ENCODE measurements at regions not wholly inside any gene's neighbourhood (a gene's known extent, or its start where the extent isn't known, plus 50 kb on each side); places are given as distances from the start of the nearest gene placed in this dataset.

DNA sequence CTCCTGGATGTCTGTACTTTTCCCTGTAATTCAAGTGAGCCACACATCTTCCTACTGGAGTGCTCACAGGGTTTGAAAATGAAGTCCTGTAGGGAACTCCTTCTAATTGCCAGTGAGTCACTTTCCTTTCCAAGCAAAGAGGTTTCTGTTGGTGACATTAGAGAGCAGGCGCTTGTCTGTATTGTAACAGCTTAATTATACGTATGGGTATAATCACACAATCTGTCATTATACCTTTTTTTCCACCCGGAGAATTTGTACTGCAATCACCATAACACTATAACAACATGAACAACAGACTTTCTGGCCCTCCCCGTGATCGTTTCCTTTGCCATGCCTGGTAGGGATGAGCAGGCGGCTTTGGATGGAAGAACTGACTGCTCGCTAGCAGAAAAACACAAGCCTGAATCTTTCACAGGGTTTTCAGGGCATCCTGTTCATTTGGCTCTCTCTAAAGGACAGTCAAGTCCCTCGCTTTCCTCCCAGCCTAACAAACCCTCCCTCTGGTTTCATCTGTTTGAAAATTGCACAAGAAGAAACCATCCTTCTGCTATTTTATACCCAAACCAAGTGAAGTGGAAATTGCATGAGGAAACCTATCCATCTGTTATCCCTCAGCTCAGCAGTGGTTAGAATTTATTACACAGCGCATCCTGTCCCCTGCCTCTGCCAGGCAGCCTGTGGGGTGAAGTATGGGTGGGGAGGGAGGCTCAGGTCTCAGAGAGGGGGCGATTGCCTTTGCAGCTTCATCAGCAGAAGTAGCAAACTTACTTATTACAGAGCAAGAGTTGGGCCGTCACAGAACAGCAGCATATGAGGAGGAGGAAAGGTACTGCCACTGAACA, 307.0 kb upstream of the TLE4 start:
- DNase-seq (ENCODE audit: low read depth): no peak

DNA sequence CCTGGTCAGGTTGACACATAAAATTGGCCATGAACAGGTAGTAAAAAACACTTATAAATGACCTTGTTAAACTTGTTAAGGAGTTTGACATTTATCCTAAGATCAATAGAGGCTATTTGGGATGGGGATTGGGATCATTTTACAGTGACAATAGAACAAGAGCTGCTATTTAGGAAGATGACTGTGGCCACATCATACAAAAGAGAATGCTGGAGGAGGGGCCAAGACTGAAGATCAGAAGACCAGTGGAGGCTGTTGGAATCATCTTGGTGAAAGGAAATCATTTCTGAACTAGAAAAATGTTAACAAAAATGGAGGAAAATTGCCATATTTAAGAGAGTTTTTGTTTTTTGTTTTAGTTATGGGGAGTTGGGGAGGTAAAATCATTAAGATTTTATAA, 304.8 kb upstream of the TLE4 start:
- DNase-seq (ENCODE audit: low read depth): no peak

DNA sequence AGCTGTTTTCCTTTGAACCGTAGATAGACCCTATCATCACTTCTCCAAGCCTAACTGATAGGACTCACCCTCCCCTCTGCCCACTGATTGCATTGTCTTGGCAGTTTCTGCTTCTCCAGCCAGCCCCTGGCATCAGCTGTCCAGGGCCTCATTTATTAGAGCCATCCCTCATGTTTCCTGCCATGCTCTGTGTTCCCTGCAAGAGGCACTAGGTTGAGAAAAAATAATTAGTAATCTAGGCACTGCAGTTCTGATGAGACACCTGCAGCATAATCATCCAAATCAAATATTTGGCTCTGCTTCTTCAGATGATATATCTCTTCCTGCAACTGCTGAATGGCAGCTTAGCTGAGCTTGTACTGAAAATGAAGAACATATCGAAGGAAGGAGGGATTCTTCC, 303.0 kb upstream of the TLE4 start:
- no peak for DNase-seq (ENCODE audit: low read depth)

DNA sequence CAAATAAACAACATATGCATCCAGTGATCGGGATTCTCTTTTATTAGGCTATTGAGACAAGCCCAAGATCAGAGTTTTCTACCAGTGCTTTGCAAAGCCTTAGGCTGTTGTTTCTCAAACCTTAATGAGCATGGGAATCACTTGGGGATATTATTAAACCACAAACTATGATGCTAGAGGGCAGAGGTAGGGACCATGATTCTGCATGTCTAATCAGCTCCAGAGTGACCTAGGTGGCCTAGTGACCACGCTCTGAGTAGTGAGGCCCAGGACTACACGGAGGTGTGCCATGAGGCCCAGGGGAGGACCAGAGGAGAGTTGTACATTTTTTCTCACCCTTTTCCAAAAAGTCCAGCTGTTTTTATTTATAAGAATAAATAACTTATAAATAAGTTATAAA, 298.5 kb upstream of the TLE4 start:
- DNase-seq (ENCODE audit: low read depth): no peak

DNA sequence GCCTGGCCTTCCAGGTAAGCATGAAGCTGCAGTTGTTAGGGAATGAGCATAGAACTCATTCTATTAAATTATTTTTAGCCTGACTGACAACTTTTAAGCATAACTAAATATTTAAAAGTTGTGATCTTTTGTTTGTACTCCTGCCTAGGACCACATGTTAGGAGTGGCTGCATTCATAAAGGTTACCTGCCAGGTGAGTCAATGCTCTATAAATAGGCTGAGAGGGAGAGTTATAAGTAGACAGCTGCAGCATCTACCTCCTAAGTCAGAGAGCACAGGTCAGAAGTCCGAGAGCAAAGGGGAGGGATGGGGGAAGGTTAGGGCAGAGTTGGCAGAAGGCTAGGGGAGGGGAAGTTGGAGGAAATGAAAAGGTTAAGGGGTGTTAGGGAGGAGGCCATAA, 292.4 kb upstream of the TLE4 start:
- DNase-seq (ENCODE audit: low read depth): no peak

DNA sequence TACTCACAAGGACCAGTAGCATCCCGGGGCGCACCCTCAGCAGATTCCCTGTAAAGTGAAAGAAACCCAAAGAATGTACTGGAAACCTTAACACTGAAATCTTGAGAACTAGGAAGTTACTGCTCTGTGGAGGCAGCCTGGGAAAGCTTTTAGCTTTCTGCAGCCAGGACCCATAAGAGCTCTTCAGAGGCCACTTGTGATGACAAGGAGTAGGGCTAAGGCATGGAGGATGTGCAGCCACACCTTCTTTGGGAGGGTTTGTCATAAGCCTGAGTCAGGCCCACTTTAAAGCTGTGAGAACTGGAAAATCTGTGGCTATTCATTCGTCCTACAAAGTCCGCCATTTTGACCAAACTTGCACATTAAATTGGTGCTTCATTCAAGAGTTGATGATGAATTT, 291.1 kb upstream of the TLE4 start:
- no peak for DNase-seq (ENCODE audit: low read depth)

DNA sequence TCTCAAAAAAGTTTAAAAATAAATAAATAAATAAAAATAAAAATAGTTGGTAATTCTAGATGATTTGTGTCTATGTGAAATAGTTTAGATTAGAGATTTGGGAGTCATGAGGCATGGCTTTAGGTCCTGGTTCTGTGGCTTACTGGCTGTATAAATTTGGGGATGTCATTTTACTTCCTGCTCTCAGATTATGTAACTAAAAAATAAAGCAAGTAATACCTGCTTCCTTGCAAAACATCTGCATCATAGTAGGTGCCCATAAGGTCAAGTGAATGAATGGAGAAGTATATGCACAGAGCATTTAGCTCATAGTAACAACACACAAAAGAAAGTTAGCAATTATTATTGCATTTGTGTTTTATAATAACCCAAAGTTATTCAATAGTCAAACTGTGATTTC, 287.7 kb upstream of the TLE4 start:
- DNase-seq (ENCODE audit: low read depth): no peak

DNA sequence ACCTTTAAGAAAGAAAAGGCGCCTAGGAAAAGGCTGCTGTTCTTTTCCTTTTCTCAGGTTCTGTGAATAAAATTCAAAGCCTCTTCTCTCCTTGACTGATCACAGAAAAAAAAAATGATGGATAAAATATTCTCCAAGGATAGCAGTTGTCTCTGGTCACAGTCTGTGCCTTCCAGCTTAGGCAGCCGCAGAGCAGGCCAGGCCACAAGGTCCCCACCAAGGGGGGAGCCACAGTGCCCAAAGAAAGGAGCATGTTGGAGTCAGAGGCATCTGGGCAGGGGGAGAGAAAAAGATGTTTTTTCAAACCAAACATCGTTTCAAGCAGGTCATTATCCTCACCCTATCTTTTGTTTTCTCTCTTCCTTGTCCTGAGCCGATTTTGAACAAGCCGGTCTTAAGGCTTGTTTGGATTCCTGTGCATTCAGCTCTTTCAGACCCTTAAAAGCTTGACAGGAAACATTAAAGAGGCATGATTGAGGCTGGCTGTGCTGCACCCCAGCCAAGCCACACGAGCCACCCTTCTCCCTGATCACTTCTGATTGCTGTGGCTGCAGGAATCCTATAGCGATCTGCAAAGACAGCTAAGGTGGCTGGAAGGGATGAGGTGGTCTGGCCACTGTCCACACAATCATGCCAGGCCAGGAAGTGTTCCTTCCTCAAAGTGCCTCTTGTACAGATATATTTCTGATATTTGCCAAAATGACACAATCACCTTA, 284.6 kb upstream of the TLE4 start:
- DNase-seq (ENCODE audit: low read depth): no peak

DNA sequence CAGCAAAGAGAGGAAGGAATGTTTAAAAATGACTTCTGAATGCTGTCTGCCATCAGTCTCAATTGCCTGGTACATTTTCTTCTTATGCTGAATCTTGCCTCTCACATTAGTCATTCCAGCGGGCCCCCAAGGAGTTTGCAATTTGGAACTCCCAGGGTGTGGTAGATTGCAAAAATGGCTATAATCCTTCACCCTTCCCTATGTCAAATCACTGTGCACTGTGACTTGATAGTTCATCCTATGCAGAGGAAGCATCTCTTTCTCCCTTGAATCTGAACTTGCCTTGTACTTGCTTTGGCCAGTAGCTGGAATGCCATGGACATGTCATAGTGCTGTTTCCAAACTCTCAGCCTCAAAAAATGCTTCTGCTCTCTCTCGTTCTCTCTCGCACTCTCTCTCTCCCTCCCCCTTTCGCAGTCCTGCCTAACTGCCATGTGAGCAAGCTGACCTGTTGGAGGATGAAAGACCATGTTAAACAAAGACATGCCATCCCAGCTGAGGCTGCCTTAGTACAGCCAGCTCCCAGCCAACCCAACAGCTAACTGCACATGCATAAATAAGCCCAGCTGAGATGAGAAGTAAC, 284.0 kb upstream of the TLE4 start:
- no peak for DNase-seq (ENCODE audit: low read depth)

DNA sequence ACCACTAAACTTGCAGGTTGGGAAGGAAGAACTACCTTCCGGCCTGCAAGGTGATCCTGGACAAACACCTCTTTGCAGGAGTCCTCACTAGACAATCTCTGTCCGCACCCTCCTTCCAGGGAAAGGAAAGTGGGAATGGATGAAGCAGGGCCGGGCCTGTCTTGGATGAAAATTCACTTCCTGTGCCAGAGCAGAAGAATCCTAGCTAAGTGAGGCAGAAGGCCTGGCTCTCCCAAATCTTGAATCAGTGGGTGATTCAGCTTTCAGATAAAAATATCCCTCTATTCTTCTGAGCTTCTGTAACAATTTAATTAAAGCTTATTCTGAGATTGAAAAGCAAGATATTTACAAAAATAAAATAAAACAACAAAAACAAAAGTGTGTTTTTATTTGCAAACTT, 281.9 kb upstream of the TLE4 start:
- DNase-seq (ENCODE audit: low read depth): no peak

DNA sequence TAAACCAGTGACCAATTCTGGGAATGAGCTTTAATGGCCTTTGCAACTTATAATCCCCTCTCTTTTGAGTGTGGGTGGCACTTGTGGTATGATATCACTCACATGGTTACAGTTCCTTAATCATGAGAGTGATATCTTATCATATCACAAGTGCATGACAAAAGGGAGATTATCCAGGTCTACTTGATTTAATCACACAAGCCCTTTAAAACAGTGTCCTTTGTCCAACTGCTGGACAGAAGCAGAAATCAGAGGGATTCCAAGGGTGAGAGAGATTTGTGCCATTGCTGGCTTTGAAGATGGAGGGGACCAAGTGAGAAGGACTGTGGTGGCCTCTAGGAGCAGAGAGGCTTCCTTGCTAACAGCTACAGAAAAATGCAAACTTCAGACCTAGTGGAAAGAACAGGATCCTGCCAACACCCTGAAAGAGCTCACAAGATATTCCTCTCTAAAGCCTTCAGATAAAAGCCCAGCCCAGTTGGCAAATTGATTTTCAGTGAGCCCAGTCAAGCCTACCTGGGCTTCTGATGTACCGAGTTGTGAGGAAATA, 279.0 kb upstream of the TLE4 start:
- no peak for DNase-seq (ENCODE audit: low read depth)

DNA sequence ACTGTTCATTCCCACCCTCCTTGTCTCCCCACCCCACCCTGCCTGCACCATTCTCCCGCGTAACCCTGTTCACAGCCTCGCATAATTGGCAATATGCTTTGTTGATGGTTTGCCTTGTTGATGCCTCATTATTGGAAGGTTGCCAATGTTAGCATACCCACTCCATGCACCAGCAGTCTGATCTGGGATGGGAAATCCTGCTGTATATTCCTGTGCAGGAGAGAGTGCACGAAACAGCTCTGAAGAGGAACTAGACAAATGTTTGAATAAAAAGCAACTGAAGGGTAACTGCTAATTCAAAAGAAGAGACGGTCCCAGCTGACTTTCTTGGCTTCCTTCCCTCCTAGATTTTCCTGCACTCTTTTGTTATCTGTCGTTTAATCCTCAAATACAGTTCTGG, 271.7 kb upstream of the TLE4 start:
- no peak for DNase-seq (ENCODE audit: low read depth)

DNA sequence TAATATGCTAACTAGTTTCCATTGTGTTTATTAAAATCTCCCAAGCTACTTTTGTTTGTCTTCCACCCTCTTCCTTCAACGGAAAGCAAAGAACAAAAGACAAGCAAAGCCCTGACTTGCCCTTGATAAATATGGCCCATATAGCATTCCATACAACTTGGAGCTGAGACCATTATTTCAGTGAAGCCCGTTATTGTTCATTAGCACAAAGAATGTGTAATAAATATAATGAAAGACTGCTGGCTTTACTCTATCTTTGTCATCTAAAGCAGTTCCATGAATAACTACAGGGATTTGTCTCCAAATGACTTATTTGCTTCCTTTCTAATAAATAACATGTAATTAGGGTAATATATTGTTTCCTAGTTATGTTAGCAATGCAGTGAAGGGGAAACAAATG, 270.7 kb upstream of the TLE4 start:
- no peak for DNase-seq (ENCODE audit: low read depth)

DNA sequence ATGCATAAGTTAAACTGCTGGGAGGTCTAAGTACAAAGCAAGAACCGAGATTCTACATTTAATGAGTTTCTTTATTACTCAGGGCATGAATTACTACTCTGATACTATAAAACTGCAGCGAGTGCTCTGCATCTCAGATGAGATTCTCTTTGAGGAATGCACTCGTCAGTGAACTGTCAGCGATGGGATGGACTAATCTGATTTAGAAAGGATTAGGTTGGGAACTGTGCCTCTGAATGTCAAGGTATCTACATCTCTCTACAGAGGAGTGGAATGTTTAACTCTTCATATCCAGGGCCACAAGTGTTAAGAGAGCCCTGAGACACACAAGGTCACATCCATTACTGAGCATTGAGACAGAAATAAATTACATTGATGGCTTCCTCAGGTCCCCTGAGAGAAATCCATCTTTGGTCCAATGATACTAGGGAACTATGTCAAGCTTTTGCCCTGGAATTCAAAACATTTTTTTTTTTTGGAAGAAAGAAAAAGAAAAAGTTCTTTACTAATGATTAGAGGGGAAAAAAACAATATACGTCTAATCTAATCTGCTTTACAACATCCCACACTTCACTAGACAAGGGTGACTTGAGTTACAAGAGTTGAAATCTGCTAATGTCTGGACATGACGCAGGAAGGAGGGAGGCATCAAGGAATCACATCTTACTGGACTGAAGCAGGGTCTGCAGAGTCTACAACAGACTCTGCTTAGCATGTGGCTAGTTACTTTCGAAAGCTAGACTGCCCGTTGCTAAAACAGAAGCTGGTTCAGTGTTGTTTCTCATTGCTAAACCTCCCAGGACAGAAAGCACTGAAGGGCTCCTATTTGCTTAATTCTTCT, 270.0 kb upstream of the TLE4 start:
- no peak for DNase-seq (ENCODE audit: low read depth)

DNA sequence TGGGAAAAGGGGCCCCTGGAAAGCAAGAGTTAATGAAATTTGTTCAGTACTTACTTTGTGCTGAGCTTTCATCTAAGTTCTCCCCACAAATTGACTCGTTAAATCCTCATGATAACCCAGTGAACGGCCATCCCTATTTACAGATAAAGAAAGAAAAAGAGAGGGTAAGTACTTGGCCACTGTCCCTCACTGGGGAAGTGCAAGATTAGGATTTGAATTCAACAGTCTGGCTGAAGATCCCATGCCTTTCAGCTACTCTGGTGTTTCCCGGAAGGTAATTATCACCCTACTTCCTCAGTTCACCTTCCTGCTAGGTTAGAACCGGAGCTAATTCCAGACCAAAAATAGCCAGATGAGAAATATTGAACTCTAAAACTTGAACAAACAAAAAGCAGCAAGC, 269.2 kb upstream of the TLE4 start:
- DNase-seq (ENCODE audit: low read depth): no peak

DNA sequence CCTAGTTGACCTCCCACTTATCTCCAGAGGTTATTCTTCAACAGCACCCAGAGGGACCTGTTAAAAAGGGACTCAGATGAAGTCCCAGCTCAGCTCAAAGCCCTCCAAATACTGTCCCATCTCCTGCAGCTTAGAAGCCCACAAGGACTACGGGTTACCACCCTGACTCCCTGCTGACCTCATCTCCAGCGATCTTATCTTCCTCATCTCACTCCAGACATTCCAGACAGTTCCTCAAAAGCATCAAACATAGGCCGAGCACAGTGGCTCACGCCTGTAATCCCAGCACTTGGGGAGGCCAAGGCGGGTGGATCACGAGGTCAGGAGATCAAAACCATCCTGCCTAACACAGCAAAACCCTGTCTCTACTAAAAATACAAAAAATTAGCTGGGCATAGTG, 263.8 kb upstream of the TLE4 start:
- DNase-seq (ENCODE audit: low read depth): no peak

DNA sequence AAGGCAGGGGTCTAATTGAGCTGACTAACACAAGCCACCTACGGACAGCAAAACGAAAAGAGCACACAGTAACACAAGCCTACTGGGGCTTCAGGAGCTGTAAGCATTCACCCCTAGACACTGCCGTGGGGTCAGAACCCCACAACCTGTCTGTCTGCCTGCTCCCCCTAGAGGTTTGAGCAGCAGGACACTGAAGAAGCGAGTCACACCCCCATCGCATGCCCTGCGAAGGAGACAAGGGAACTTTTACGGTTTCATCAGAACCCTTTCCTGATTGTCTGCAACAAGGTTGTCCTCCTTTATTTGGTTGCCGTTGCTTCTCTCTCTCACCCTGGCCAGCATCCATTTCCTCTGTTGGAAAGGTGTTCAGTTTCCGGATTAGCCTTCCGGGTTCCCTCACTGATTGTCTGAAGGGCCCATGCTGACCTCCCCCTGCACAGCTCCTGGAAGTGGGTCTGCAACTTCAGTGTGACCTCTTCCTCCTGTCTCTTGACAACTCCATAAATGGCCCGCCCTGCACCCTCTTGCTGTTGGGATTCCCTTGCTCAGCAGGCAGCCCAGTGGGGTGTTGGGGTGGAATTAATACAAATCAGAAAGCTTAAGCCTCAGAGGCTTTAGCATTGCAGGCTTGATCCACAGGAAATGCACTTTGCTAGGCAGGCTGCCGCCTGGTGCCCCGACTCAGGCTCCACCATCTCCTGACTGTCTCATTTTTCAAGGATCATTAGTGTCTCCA, 258.9 kb upstream of the TLE4 start:
- no peak for DNase-seq (ENCODE audit: low read depth)

DNA sequence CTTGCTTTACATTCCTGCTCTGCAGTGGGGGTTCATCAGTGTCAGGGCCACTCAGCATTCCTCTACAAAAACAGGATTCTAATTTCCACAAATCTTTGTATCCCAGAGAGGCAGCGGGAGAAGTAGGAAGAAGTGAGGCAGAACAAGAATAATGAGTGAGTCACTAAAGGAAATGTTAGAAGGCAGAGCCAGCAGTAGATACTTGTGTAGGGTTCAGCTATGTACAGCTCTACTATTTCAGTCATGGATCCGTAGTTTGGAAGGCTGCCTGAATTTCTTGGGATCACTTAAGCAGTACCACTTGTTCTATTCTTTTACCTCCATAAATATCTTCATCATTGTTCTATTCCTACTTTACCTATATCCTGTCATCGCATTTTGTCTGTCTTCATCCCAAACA, 246.3 kb upstream of the TLE4 start:
- no peak for DNase-seq (ENCODE audit: low read depth)

DNA sequence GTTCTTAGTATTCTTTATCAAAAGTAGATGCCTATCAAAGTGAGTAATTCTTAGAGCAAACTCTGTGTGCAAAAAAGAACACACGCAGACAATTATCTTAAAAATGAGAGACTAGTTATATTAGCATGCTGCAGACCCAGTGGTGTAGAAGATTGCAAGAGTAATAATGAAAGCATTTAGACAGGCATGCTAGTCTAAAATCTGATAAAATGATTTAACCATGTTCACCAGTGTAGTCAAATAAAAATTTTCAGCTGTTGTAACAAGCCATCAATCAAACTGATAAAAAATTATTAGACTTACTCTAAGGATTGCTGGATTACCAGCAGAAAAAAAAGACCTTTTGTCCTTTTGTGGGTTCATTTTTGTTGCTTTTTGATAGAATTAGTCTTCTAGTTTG, 241.9 kb upstream of the TLE4 start:
- DNase-seq (ENCODE audit: low read depth): no peak

DNA sequence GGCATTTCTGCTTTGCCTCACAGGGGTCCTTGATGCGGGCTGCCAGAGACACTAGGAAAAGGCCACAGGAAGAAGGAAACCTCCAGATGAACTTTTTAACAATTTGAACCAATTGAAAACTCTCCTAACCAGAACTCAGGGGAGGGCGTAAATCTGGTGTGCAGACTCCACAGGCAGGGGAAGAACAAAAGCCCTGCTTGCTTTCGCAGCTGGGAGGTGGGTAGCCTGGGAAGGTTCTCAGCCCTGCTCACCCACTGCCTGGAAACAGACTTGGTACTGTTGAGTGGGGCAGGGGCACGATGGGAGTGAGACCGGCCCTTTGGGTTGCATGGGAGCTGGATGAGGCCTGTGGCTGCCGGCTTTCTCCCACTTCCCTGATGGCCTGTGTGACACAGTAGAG, 237.8 kb upstream of the TLE4 start:
- no peak for DNase-seq (ENCODE audit: low read depth)

DNA sequence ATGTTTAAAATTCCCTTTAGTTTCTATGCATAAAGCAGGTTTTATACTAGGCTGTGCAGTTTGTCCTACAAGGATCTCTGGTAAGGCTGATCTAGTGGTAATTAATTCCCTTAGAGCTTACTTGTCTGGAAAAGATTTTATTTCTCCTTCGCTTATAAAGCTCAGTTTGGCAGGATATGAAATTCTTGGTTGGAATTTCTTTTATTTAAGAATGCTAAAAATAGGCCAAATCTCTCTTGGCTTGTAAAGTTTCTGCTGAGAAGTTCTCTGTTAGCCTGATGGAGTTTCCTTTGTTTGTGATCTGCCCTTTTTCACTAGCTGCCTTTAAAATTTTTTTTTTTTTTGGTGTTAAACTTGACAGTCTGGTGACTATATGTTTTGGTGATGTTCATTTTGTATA, 237.1 kb upstream of the TLE4 start:
- DNase-seq (ENCODE audit: low read depth): no peak

DNA sequence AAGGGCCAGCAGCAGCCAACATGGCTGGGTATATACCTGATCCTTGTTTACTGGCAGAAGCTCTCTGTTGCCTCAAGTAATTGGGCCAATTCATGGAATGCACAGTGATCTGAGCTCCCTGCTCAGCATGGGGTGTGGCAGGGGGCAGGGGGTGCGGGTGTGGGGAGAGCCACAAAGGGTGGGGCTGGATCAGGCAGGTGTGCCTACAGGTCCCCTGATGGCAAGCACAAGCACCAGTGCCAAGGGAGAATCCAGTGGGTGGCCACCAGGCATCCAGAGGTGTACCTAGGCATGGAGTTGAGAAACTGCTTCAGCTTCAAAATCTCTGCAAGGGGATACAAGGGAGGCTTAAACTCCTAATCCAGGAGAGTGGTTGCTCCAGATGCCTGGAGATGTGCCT, 235.8 kb upstream of the TLE4 start:
- no peak for DNase-seq (ENCODE audit: low read depth)
